GM12873 (cell line): ENCODE measurements at regions not wholly inside any gene's neighbourhood (a gene's known extent, or its start where the extent isn't known, plus 50 kb on each side); places are given as distances from the start of the nearest gene placed in this dataset.

Source experiments
- CTCF ChIP-seq: IDR thresholded peaks from 2 replicates; pipeline ENCODE4 v1.5.1; 2012; ENCODE audit warnings: low read depth, mild to moderate bottlenecking, moderate library complexity, low read length, control low read depth; ENCODE audit not compliant: insufficient read depth; ENCODE audit errors: missing control alignments

- no peak for TF ChIP-seq CTCF
Observed at GRCh38 chr1:22247527-22248245, 104.8 kb upstream of the WNT4 start.

GRCh38 chr1:22248746-22249145 is 105.8 kb upstream of the WNT4 start:
- TF ChIP-seq CTCF = no peak

GRCh38 chr1:22249928-22250680 is 107.2 kb upstream of the WNT4 start:
- no peak for TF ChIP-seq CTCF

GRCh38 chr1:22250724-22251123 is 107.8 kb upstream of the WNT4 start:
- no peak for TF ChIP-seq CTCF

- no peak for TF ChIP-seq CTCF
Observed at GRCh38 chr1:22252251-22252650, 109.4 kb upstream of the WNT4 start.

- TF ChIP-seq CTCF = no peak
Observed at GRCh38 chr1:22253012-22253790, 110.3 kb upstream of the WNT4 start.

GRCh38 chr1:22254756-22255155 is 111.9 kb upstream of the WNT4 start:
- no peak for TF ChIP-seq CTCF
